ENCODE measurements at regions not wholly inside any gene's neighbourhood (a gene's known extent, or its start where the extent isn't known, plus 50 kb on each side); places are given as distances from the start of the nearest gene placed in this dataset.

- TF ChIP-seq ZNF565 (CRISPR knock-in tag; conservative IDR thresholded peaks at IDR 0.05; ENCODE audit: low read depth) (no peak), ZC3H10 (CRISPR knock-in tag; IDR thresholded peaks at IDR 0.05) (no peak), PATZ1 (CRISPR knock-in tag; IDR thresholded peaks at IDR 0.05; ENCODE audit: borderline replicate concordance) (no peak), OSR1 (CRISPR knock-in tag; IDR thresholded peaks at IDR 0.05) (no peak), BACH2 (CRISPR knock-in tag; IDR thresholded peaks at IDR 0.05; ENCODE audit: borderline replicate concordance) (no peak), GLIS3 (CRISPR knock-in tag; IDR thresholded peaks at IDR 0.05) (no peak), TOX (CRISPR knock-in tag; IDR thresholded peaks at IDR 0.05; ENCODE audit: borderline replicate concordance) (no peak), ISL1 (CRISPR knock-in tag; IDR thresholded peaks at IDR 0.05) (no peak), ZFP3 (CRISPR knock-in tag; IDR thresholded peaks at IDR 0.05) (no peak)
These were observed 2197.4 kb downstream of the PCDH7 start for GRCh38 chr4:32917586-32917985.

All from SK-N-SH treated with all-trans-retinoic acid at 6 μM for 48 hours (cell line).